Stimulated activated CD4-positive, alpha-beta T cell treated with anti-CD3 and anti-CD28 coated beads, TNF-alpha, amount 100 ng/mL, for 24 hours (primary cell): ENCODE measurements at regions not wholly inside any gene's neighbourhood (a gene's known extent, or its start where the extent isn't known, plus 50 kb on each side); places are given as distances from the start of the nearest gene placed in this dataset.
"Not testable (repeated sequence)": the region's sequence is repeated elsewhere in the genome, so short reads cannot be mapped to it uniquely, and the experiment has no call there.

Experiments used
- DNase-seq, 3 experiments: peaks; one replicate each; pipeline ENCODE4 v3.0.0-alpha.2; 2020; ENCODE audit warnings: low read depth in 3 of 3

GRCh38 chr5:37962389-37962788 is 122.5 kb upstream of the GDNF start:
- no peak for DNase-seq

DNA sequence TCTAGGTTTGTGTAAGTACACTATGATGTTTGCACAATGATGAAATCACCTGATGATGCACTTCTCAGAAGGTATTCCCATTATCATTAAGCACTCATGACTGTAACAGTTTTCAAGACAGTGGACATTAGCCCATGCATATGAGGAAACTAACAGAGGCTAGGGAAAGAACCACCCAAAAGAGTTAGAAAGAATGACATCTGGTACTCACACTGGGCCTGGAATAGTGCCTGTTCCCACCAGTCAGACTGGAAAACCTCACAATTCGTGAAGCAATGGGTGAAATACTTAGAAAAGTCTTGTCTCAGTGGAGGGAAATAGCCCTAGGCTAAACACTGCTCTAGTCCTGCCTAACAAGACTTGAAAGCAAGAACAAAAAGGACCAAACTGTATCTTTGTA is 117.4 kb upstream of the GDNF start:
- no peak for DNase-seq

DNA sequence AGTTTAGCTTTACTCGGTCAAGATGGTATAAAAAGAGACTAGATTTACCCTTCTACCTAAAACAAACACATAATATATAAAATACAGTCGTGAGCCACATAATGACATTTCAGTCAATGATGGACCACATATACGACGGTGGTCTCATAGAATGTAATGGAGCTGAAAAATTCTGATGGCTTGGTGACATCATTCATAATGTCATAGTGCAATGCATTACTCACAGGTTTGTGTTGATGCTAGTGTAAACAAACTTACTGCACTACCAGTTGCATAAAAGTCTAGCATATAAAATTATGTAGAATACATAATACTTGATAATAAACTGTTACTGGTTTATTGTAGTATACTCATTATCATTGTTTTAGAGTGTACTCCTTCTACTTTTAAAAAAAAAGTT is 115.9 kb upstream of the GDNF start:
- DNase-seq, result no peak

- DNase-seq, result no peak
These were observed 114.7 kb upstream of the GDNF start for GRCh38 chr5:37954561-37954960.

DNA sequence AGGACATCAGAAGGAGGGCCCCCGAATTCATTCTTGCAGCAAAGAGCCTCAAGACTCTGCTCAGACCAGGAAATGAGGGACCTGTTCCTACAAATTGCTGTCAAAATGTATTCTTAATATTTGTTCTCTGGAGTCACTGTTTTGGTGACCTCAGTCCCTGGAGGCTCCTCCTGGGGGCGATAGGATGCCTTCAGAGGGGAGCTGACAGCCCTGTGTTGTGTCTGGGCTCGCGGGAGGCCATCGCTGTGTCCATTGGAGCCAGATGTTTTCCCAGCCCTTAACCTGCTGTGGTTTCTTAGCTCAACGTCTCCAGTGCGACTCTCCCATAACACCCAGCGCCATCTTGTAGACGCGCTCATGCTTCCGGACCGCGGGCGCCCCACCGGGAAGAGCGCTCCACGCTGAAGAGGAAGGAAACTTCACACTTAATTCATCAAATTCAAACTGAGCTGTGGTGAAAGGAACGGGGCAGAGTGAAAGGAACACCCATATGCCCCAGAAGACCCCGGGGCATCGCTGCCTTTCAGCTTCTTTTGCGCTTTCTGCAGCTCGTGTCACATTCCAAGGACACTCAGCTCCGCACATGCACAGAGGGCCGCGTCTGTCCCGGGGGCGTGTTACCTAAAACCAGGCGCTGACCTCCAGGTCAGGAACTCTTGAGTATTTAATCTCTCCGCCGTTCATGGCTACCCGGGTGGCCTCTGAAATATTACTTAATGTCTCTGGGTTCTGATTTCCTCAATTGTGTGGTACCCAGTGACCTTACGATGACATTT is 112.3 kb upstream of the GDNF start:
- DNase-seq, result no peak

- DNase-seq, result no peak
These were observed 110.6 kb upstream of the GDNF start for GRCh38 chr5:37950436-37950835.

- no peak for DNase-seq
These were observed 105.6 kb upstream of the GDNF start for GRCh38 chr5:37945446-37945845.

- not testable (repeated sequence) for DNase-seq
These were observed 103.3 kb upstream of the GDNF start for GRCh38 chr5:37943136-37943535.

GRCh38 chr5:37940931-37941623 is 101.2 kb upstream of the GDNF start:
- no peak for DNase-seq

DNA sequence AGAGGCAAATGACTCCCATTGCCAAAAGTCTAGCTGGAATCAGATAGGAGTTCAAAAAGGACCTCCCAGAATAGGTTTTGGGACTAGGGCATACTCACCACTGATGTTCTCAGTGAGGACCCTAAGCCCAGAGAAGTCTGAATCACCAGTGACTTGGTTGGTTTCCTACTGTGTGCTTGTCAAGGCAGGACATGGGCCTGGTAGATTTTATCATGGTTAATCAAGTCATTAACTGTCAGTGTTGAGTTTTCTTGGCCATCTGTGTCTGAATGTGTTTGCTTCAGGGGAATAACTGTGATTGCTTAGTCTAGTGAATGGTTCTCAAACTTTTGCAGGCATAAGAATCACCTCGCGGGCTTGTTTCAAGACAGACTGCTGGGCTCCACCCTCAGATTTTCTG is 99.0 kb upstream of the GDNF start:
- no peak for DNase-seq

DNA sequence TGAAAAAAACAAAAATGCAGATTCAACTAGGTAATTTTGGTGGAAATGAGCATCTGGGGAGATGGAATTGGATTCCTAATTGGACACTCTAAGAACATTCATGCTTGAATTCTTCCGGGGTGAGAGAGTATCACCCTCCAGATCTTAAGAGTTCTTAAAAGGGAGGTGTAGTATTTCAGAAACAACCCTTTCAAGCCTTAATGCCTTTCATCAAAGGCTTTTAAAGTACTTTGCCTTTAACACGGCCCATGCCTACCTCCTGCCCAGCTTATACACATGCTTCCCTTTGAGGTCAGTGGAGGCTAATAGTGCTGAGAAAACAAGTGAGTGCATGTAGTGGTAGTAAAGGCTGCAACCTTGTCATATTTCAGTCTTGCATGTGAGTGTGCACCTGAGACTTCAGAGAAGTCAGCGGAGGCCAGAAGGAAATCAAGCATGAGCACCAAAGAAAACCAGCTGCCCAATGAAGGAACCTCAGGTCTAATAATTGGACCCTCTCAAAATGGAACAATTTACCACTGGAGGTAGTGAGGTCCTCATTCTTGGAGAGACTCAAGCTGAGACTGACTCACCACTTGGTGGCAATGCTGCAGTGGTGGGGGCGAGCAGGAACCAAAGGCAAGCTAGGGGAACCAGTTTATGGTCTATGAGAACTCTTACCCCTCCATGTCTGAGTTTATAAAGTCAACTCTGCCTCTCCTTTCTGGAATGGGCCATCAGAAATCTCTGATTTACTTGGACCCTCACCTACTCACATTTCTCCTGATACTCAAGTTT is 98.4 kb upstream of the GDNF start:
- DNase-seq, result no peak

GRCh38 chr5:37936091-37936490 is 96.2 kb upstream of the GDNF start:
- DNase-seq, result no peak

GRCh38 chr5:37933576-37933975 is 93.7 kb upstream of the GDNF start:
- DNase-seq, result no peak

GRCh38 chr5:37932450-37932849 is 92.6 kb upstream of the GDNF start:
- no peak for DNase-seq

DNA sequence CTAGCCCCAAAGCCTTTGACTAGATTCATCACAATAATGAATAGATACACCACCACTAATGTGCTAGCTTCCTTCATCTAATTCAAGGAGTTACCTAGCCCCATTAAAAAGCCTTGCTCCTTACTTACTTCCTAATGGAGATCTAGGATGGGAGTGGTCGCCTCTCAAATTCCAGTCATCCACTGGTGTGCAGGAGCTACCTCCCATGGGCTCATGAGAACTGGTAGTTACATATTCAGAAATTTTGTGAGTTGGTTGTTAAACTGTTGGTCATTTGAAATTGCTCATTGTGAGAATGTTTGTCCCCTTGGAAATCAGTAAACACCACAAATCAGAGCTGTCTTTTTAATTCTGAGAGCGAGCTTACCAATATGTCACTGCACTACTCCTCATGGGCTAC is 91.7 kb upstream of the GDNF start:
- no peak for DNase-seq

DNA sequence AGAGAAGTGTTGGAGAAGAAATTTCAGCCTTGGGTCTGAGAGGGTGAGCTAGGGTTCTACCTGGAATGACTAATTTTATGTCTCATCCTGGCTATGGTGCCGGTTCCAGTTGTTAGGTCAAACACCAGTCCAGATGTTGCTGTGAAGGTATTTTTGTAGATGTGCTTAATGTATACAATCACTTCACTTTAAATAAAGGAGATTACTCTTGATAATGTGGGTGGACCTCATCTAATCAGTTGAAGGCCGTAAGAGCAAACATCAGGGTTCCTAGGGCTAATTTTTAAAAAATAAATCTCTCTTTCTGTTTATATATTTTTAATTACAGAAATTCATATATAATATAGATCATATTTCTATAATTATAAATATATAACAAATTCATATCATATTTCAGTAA is 90.5 kb upstream of the GDNF start:
- DNase-seq, result no peak

DNA sequence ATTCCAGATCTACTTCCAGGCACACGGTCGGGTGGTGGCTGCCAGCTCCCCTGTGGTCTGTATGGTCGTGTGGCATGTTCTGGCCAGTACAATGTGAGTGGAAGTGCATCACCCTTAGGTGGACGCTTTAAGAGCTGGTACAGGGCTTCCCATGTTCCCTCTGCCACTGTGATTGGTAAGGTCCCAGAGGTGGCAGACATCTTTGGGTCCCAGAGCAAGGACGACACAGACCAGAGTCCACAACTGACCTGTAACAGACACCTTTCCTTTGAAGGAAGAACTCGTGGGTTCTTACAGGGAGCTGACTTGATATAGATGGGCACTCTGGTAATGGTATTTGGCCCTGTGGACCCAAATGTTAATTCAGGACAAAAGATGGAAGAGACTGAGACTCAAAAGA is 90.0 kb upstream of the GDNF start:
- no peak for DNase-seq

DNA sequence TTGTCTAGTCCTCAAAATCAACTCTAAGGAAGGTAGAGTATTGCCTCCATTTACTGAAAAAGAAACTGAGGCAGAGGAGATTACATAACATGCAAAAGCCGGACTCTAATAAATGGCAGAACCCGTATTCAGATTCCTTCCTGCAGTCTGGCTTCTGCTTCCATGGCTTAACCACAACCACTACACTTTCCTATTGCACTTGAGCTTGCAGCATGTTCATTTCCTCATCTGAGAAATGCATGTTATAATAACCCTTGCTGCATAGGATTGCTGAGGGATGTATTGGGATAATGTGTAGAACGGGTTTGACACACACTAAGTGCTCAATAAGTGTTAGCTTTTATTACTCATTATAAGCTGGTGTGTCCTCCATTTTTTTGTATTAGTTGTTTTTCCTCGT is 87.9 kb upstream of the GDNF start:
- DNase-seq, result not testable (repeated sequence)

DNA sequence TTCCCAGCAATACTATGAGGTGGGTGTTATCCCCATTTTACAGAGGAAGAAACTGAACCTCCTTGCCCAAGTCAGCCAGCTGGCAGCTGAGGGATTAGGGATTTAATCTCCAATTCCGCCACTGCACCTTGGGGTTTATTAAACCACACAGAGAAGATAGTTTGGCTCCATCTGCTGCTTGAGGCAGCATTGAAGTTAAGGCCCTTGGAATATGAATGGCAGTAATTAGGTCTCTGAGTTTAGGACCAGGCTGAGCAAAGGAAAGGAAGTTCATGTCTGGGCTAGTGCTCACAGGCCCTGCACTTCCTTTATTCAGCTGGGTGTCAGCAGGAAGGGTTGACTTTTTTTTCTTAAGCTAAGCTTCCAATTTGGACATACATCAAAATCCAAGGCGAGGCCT is 86.9 kb upstream of the GDNF start:
- no peak for DNase-seq

DNA sequence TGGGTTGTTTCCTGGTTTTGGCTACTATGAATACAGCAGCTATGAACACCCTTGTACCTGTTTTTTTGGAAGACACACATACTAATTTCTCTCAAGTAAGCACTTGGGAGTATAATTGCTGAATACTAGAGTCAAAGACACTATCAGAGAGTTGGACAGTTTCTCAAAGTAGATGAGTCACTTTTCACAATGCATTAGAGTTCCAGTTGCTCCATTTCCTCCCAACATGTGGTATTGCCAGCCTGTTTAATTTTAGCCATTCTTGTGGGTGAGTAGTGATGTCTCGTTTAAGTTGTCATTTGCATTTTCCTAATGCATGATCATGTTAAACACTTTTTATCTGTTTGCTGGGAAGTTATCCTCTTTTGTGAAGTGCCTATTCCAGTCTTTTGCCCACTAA is 81.6 kb upstream of the GDNF start:
- no peak for DNase-seq

GRCh38 chr5:37918424-37918823 is 78.6 kb upstream of the GDNF start:
- no peak for DNase-seq

DNA sequence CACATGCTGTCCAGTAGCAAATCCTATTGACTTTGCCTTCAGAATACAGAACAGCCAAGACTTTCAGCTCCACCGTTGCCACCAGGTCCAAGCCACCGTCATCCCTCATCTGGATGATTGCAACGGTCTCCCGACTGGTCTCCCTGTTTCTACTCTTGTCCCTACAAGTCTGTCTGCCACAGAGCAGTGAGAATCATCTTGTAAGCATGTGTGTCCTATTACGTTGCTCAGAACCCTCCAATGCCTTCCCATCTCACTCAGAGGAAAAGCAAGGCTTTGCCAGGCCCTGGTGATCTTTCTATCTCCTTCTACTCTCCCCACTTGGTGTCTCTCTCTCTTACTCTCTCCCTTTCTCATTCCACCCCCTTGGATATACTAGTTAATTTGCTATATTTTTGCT is 76.7 kb upstream of the GDNF start:
- DNase-seq, result no peak
